Endodermal cell (in vitro differentiated cells): ENCODE measurements at regions not wholly inside any gene's neighbourhood (a gene's known extent, or its start where the extent isn't known, plus 50 kb on each side); places are given as distances from the start of the nearest gene placed in this dataset.

ENCODE experiments used
- DNase-seq: peaks from one replicate; pipeline ENCODE4 v3.0.0-alpha.2; 2017
- H3K27ac ChIP-seq: 2 replicates; pipeline ENCODE4 v1.5.1; 2013; ENCODE audit warnings: mild to moderate bottlenecking, low read depth, low read length, moderate library complexity
- H3K27me3 ChIP-seq: 2 replicates; pipeline ENCODE4 v1.6.1; 2013; ENCODE audit warnings: mild to moderate bottlenecking, low read length, moderate library complexity; ENCODE audit not compliant: insufficient read depth, control insufficient read depth, poor library complexity, severe bottlenecking
- H3K36me3 ChIP-seq: 2 replicates; pipeline ENCODE4 v1.7.0; 2013; ENCODE audit warnings: mild to moderate bottlenecking, low read length, moderate library complexity; ENCODE audit not compliant: control insufficient read depth, insufficient read depth
- H3K4me1 ChIP-seq: one replicate; pipeline ENCODE4 v1.7.0; 2013; ENCODE audit warnings: low read length; ENCODE audit not compliant: control insufficient read depth, insufficient read depth
- H3K4me3 ChIP-seq: 2 replicates; pipeline ENCODE4 v1.5.1; 2013; ENCODE audit warnings: mild to moderate bottlenecking, low read length, moderate library complexity
- H3K9ac ChIP-seq: 2 replicates; pipeline ENCODE4 v1.6.1; 2013; ENCODE audit warnings: mild to moderate bottlenecking, low read length, moderate library complexity; ENCODE audit not compliant: poor library complexity, severe bottlenecking; ENCODE audit errors: extremely low read depth
- H3K9me3 ChIP-seq: 2 replicates; pipeline ENCODE4 v1.6.1; 2013; ENCODE audit warnings: mild to moderate bottlenecking, low read length, moderate library complexity; ENCODE audit not compliant: control insufficient read depth
- H3K27ac Mint-ChIP-seq: 2 replicates; pipeline ENCODE4 v1.8.0; 2020; ENCODE audit warnings: mixed read lengths
- H3K27me3 Mint-ChIP-seq: 2 replicates; pipeline ENCODE4 v1.8.0; 2021; ENCODE audit warnings: mild to moderate bottlenecking, mixed read lengths; ENCODE audit not compliant: insufficient read depth
- H3K36me3 Mint-ChIP-seq: 2 replicates; pipeline ENCODE4 v1.8.0; 2020; ENCODE audit warnings: low read depth, mixed read lengths
- H3K4me1 Mint-ChIP-seq: 2 replicates; pipeline ENCODE4 v1.8.0; 2020; ENCODE audit warnings: mixed read lengths
- H3K4me3 Mint-ChIP-seq: 2 replicates; pipeline ENCODE4 v1.8.0; 2020; ENCODE audit warnings: mild to moderate bottlenecking, moderate library complexity, mixed read lengths
- H3K9me3 Mint-ChIP-seq: 2 replicates; pipeline ENCODE4 v1.8.0; 2020; ENCODE audit warnings: mild to moderate bottlenecking, mixed read lengths
- CTCF ChIP-seq: fragments of 200-600 bp; sonication (generic); conservative IDR thresholded peaks from 2 replicates; pipeline ENCODE4 v1.5.0; 2021; ENCODE audit warnings: antibody characterized with exemption, mild to moderate bottlenecking
- WGBS, 2 experiments: methylation state at CpG; one replicate each; pipeline versions ENCODE4 v1.1.5 to v1.1.7; 2013; ENCODE audit warnings: missing lambda C conversion rate in 2 of 2, mixed read lengths in 1 of 2; ENCODE audit not compliant: insufficient coverage in 1 of 2, insufficient read length in 1 of 2; 5-methylcytosine and 5-hydroxymethylcytosine counted together

- WGBS, 2 experiments, result 92% methylated on average over 1 of the region's 1 CpG; no CpG with 5 or more reads in 1 of the 2 experiments
- Mint-ChIP-seq H3K27ac (no peak overlapping the region), H3K27me3 (no peaks in the 10 kb centered on the region), H3K4me1 (peaks cover 9% of the 10 kb centered on the region), H3K36me3 (peaks cover 5% of the 10 kb centered on the region), H3K9me3 (peaks cover 14% of the 10 kb centered on the region), H3K4me3 (no peak overlapping the region)
- Histone ChIP-seq H3K4me3 (no peak overlapping the region), H3K9me3 (peaks cover 11% of the 10 kb centered on the region), H3K36me3 (no peaks in the 10 kb centered on the region), H3K4me1 (peaks cover 4% of the 10 kb centered on the region), H3K9ac (no peak overlapping the region), H3K27ac (no peak overlapping the region), H3K27me3 (no peaks in the 10 kb centered on the region)
- TF ChIP-seq CTCF, result no peak
- no peak for DNase-seq
Measured at GRCh38 chr13:50209631-50210030, 194.4 kb downstream of the KCNRG start.

- Histone ChIP-seq H3K9ac (no peak overlapping the region), H3K36me3 (no peaks in the 10 kb centered on the region), H3K27ac (no peak overlapping the region), H3K9me3 (peaks cover 18% of the 10 kb centered on the region), H3K4me1 (peaks cover 4% of the 10 kb centered on the region), H3K4me3 (peak overlapping the region; percentile 29), H3K27me3 (no peaks in the 10 kb centered on the region)
- no peak for DNase-seq
- H3K4me3 Mint-ChIP-seq, result no peak overlapping the region
- no peak for TF ChIP-seq CTCF
- H3K4me1 Mint-ChIP-seq, result peaks cover 7% of the 10 kb centered on the region
- peaks cover 14% of the 10 kb centered on the region for H3K9me3 Mint-ChIP-seq
- H3K27me3 Mint-ChIP-seq, result no peaks in the 10 kb centered on the region
- 94 to 100% methylated on average over 1 of the region's 1 CpG for WGBS, 2 experiments
- no peak overlapping the region for H3K27ac Mint-ChIP-seq
- peaks cover 5% of the 10 kb centered on the region for H3K36me3 Mint-ChIP-seq
Measured at GRCh38 chr13:50213526-50213925, 198.3 kb downstream of the KCNRG start.

- no peak overlapping the region for H3K27ac Mint-ChIP-seq
- no peak for TF ChIP-seq CTCF
- H3K4me3 Mint-ChIP-seq, result no peak overlapping the region
- H3K27me3 Mint-ChIP-seq, result no peaks in the 10 kb centered on the region
- Histone ChIP-seq H3K9me3 (peaks cover 18% of the 10 kb centered on the region), H3K4me3 (no peak overlapping the region), H3K27me3 (no peaks in the 10 kb centered on the region), H3K4me1 (no peaks in the 10 kb centered on the region), H3K9ac (no peak overlapping the region), H3K36me3 (no peaks in the 10 kb centered on the region), H3K27ac (no peak overlapping the region)
- H3K9me3 Mint-ChIP-seq, result peaks cover 14% of the 10 kb centered on the region
- DNase-seq, result no peak
- no peaks in the 10 kb centered on the region for H3K4me1 Mint-ChIP-seq
- peaks cover 5% of the 10 kb centered on the region for H3K36me3 Mint-ChIP-seq
Measured at GRCh38 chr13:50214514-50214913, 199.3 kb downstream of the KCNRG start.
